Activated T-cell treated with anti-CD3 and anti-CD28 coated beads, Interleukin-2, amount 50 U/mL, for 48 hours (primary cell): ENCODE measurements at regions not wholly inside any gene's neighbourhood (a gene's known extent, or its start where the extent isn't known, plus 50 kb on each side); places are given as distances from the start of the nearest gene placed in this dataset.
"Not testable (repeated sequence)": the region's sequence is repeated elsewhere in the genome, so short reads cannot be mapped to it uniquely, and the experiment has no call there.

Experiments
- DNase-seq, 2 experiments: peaks; one replicate each; pipeline ENCODE4 v3.0.0-alpha.2; 2020

GRCh38 chr7:159207393-159207792 is 62.7 kb upstream of the VIPR2 start:
- DNase-seq, result no peak

- DNase-seq, result no peak
Measured at GRCh38 chr7:159205833-159206232, 61.2 kb upstream of the VIPR2 start.

- DNase-seq, result no peak
Measured at GRCh38 chr7:159204664-159205063, 60.0 kb upstream of the VIPR2 start.

- DNase-seq, result not testable (repeated sequence)
Measured at GRCh38 chr7:159203253-159203652, 58.6 kb upstream of the VIPR2 start.

- DNase-seq, result no peak
Measured at GRCh38 chr7:159201722-159202330, 57.2 kb upstream of the VIPR2 start.

- DNase-seq, result no peak
Measured at GRCh38 chr7:159200421-159200820, 55.8 kb upstream of the VIPR2 start.

GRCh38 chr7:159198016-159198724 is 53.5 kb upstream of the VIPR2 start:
- DNase-seq, result peak in 1 of 2 experiments; percentile 22

GRCh38 chr7:159197066-159197975 is 52.7 kb upstream of the VIPR2 start:
- peak; percentile 67 to 70 for DNase-seq

GRCh38 chr7:159196584-159196983 is 51.9 kb upstream of the VIPR2 start:
- no peak for DNase-seq

GRCh38 chr7:159195946-159196345 is 51.3 kb upstream of the VIPR2 start:
- DNase-seq, result no peak
